ENCODE measurements at regions not wholly inside any gene's neighbourhood (a gene's known extent, or its start where the extent isn't known, plus 50 kb on each side); places are given as distances from the start of the nearest gene placed in this dataset.

DNA sequence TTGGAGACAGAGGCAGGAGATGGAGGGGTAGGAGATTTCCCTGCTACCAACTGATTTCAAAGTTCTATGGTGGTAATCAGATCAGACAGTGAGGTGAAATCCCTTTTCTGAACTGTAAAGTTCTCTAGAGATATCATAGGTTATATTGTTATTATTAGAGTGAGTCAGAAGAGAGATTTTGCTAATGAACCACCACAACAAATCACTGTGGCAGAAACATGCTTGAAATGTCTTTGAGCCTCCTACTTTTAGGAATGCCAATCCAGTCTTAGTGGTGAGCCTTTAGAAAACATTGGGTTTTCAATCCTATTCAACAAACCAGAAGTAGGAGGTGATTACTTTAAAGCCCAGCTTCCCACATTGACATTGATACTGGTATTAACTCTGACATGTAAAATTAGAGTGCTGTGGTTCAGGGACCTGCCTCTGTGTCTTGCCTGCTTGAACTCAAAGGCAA lies 136.7 kb upstream of the CNR1 start:
- no peak for DNase-seq

DNA sequence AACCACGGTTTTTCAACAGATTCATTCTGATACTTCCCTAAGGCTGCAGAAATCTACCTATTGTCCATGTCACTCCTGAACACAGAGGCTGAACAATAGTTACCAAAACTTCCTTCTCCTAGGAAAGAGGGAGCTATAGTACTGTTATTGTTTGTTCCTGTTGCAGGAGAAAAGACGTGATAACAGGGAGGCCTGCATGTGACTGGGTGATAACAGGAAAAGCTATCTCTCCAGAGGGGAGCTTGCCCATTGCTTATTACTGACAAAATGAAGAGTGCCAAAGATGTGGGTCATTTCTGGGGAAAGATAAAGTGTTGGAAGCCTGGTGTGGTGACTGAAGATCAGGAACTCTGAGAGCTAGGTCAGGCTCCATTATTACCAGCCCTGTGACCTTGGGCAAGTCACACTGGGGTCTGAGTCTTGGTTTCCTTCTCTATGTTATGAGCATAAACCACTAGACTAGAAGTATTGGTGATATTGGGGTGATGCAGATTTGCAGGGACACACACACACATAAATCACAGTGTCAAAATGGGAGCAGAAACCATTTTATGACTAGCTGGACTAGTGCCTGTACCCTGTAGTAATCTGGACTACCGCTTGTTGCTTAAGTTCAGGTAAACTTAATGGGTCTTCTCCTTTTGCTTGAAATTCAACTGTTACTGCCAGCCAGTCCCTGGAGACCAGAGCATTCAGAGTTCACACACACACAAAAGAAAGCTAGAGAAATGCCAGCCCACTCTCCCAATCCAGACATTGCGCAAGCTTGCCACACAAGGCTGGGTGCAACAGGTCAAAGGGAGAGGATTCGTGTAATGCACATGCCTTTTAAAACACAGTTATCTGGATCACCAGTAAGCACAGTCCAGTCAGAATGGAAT lies 136.0 kb upstream of the CNR1 start:
- DNase-seq = no peak

DNA sequence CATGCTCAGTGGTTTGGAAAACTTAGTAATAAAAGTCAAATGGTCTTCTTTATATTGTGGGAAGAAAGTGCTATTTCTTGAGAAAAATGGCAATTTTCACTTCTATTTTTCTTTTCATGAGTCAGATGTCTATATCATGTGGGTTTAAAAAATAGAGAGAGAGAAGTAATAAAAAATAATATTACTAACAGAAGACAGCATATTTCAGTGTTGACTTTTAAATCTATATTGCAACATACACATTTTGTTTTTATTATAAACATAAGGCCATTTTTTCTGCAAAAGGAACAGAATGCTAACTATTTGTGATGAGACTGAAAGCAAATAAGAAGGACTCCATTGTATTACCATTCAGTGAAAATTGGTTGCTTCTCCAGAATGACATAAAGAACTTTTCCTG lies 135.1 kb upstream of the CNR1 start:
- DNase-seq = no peak

DNA sequence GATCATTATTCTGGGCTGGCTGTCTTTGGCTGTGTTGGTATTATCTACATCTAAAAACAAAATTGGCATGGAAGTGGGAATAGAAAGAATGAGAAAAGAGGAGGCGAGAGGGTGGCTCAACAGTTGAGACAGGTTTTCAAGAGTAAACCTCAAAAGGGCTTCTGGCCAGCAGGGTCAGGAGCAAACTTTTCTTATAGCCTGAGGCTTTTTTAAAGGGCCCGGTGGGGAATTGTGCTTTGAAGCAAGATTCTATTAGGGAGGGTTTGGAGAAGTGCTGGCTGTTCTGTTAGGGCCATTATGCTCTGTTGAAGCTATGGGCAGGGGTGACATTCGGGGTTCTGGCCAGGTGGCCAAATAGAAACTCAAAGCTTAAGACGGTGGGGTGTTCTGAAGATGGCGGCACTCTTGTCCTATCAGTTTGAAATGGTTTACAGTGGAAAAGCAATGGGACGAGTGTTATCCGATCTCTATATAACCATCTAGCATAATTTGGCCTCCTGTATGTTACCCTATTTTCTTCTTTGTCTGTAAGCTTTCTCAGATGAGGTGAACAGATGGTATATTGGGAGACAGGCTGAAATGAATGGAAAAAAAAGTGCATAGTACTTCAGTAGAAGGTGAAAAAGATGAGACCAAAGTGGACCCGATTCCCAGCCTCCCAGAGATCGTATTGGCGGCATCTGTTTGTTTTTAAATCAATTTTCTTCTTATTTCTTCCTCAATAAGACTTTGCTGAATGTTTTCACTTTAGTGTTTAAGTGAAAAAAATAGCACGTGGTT lies 132.1 kb upstream of the CNR1 start:
- no peak for DNase-seq

DNA sequence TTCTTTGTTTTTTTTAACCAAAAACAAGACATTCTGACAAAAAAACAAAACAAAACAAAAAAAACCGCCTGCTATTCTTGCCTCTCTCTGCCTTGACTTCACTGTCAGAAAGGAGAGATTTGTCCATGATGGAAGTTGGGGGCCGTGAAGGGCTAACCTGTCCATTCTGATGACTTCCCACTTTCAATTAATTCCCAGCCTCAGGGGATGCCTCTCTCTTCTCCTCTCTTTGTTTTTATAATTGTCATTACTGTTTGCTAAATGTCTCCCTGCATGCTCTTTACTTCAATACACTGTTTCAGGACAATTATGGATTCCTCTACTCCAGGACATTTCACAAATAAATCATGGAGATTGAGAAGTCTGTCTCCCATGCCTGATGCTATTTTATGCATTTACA lies 130.5 kb upstream of the CNR1 start:
- DNase-seq = no peak

DNA sequence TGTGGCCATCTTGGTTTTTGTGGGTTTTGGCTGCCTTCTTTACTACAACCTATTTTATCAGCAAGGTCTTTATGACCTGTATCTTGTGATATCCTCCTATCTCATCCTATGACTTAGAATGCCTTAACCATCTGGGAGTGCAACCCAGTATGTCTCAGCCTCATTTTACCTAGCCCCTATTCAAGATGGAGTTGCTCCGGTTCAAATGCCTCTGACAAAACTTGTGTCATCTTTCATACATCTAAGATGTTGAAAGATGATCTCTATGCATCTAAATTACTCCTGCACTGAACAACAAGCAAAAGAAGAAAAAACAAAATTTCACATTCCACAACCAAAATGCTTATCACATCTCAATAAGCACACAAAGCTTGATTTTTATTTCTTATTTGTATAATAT lies 129.5 kb upstream of the CNR1 start:
- DNase-seq = no peak

DNA sequence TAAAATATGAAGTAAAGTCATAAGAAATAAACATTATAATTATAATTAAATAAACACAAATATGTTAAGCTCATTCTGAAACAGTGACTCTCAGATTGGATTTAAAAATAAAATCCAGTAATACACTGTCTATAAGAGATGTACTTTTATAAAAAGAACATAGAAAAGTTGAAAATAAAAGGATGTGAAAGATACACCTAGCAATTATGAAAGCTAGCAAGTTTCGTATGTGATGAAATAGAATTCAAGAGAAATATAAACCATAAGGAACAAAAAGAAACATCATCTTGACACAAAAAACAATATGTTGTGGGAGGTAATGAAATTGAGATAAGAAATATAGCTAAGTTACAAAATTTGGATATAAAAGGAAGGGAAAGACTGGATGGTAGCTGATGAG lies 128.6 kb upstream of the CNR1 start:
- DNase-seq = no peak

DNA sequence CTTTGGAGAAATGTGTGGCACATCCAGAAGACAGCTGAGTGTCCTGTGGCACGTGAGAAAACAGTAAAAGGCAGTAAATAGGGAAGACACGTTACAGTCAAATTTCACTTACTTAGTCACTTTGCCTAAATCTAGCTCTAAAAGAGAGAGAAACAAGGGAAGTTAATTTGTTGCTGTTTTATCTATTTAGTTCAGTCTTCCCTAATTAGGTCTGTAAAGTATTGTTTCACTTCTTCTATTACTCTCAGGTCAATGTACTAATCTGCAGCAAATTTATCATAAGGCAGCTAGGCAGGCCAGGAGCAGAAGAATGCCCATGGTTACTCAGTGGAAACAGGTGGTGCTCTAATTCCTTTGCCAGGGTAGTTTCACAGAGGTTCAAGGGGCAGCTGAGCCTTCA lies 124.3 kb upstream of the CNR1 start:
- no peak for DNase-seq

DNA sequence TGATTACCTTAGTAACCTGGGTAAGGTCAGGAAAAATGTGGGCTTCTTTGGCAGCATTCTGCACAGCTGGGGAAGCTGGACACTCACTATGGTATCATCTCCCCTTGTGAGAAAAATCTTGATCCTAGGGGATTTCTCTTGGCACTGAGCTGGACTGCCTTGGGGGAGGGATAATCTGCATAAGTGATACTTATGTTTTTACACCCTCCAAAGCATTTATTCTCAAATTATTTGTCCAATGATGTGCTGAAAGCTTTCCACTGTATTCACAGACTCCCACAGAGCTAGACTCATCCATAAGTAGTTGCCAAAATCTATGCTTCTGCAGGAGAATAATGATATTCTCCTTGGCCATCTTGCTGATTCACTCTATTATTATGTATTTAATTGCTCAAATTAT lies 121.5 kb upstream of the CNR1 start:
- no peak for DNase-seq

DNA sequence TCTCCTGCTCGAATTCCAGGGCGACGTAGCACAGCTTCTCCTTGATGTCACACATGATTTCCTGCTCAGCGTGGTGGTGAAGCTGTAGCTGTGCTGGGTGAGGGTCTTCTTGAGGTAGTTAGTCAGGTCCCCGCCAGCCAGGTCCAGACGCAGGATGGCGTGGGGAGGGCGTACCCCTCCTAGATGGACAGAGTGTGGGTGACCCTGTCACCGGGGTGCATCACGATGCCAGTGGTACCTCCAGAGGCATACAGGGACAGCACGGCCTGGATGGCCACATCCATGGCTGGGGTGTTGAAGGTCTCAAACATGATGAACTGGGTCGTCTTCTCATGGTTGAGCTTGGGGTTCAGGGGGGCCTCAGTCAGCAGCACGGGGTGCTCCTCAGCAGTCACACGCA lies 110.2 kb upstream of the CNR1 start:
- DNase-seq = no peak

DNA sequence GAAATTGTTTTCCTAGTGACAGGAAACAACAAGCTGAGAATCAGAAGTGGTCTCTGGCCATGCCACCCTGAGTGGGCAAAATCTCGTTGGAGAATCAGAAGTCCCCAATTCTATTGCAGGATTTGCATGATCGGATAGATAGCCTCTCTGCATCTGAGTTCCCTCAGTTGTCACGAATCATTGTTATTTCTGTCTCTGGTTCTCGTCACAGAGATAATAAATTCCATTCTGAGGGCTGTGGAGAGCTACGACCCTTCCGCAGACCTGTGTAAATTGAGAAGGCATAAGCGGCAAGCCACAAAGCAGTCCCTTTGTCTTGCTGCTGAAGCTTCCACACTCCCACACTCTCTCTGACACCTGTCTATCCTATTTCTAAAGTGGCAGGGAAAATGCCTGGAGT lies 102.4 kb upstream of the CNR1 start:
- no peak for DNase-seq

DNA sequence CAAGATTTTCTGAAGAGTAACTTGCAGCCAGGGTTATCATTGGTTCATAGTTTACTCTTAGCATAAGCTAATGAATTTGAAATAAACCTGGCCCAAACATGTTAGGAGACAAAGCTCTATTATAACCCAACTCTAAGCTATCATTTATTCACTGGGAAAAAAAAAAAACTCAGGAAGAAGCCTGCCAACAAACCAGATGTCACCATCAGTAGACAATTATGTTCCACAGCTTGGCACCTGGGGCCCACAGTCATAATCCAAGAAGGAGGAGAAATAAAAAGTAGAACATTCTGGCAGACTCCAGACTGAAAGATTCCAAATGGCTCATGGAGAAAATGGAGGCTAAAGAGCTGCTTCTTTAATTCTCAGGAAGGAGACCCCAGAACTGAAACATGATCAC lies 100.0 kb upstream of the CNR1 start:
- DNase-seq = no peak

DNA sequence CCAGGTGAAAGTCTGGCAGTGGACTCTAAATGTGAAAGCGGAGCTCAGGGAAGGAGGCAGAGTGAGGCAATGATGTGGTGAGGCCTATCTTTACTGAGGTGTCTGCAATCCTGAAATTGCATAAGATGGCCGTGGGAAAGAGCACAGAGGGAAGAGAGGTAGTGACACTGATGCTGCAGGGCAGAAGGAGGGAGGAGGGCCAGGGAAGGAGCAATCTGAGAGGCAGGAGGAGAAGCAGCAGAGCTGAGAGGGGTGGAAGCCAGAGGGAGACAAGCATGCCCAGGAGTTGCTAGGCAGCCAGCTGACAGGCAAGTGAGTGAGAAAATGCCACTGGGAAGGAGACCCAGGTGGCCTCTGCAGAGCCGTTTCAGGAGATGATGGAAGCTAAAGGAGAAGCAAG lies 97.4 kb upstream of the CNR1 start:
- no peak for DNase-seq

DNA sequence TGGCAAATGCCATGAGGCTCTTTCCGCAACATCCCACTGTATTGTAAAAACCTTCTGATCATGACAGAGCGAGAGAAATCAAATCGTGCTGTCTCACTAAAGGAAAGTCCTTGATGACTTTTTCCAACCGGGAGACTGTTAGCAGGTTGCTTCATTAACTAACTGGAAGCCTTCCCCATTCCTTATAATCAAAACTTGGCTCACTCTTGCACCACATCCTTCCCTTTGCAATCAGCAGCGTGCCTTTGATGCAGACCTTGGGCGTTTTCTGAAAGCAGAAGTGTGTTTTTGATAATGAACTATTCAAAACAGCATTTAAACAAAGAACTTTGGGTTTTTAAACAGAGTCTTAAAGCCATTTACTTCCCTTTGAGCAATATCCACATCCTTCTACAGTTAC lies 96.2 kb upstream of the CNR1 start:
- DNase-seq = no peak

DNA sequence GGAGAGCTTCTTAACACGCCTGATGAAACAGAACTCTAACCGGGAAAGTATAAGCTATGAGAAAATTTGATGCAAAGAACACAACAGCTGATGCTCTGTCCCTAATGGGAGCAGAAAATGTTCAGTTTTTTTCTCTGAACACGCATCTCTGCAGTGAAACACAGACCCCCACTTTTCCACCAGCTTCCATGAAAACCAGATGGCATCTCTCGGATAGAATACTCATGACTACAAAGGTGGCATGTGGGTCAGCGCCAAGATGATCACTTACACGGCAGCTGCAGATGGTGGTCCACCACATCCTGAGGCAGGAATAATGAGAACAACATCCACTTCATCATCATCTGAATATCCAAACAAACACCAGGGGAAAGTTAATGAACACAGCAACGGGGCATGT lies 85.2 kb upstream of the CNR1 start:
- no peak for DNase-seq

DNA sequence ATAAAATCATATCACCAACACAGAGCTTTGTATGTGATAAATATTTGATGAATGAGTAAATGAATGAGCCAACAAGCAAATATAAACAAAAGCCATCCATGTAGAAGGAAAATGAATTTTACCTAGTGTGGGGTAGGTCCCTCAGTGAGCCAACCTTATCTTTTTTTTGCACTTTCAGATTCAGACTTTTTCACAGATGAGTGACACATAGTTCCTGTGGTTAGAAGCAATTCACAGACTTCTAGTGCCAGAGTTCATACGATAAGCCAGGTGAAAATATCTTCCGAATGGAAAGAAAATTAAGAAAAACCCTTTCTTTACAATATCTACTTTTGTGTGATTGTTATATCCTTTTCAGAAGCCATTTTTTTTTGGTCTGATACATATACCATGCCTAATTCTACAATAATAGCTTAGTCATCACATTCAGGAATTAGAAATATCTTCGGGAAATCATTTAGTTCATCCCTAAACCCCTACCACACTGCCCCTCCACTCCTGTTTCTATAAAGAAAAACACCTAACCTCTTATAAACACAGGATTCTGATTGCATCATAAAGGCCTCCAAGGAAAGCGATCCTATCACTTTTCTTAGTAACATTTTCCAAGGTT lies 82.7 kb upstream of the CNR1 start:
- DNase-seq = no peak

DNA sequence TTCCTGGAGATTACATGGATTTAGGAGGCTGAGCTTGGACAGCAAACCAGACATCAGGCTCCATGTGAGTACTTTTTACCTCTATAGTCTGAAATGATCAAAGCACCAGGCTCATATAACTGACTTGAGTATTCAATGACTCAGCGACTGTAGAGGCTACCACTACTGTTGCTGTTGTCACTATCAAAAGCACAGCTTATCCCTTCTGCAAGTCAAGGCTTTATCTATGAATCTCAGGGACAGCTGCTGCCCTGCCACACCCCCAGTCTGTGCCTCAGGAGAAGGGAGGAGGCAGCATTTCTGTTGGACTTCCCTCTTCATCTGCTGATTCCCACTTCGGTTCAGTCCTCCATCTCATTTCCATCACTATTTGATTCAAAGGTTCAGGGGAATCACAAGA lies 80.5 kb upstream of the CNR1 start:
- DNase-seq = no peak

DNA sequence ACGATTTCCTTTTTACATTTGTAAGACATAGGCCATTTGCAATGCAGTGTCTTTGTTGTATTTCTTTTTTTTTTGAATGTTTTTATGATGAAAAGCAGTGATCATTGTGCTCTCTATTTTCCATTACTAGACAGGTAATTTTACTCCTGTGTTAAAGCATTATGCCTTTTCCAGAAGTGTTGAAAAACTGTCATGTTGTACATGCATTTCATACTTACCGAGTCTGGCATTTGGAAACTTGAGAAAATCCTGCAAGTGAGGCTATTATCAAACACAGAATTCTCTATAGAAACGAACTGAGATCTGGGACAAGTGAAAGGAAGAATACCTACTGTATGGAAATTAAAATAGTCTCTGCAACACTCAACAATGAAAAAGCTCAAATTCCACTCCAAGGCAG lies 78.6 kb upstream of the CNR1 start:
- no peak for DNase-seq

DNA sequence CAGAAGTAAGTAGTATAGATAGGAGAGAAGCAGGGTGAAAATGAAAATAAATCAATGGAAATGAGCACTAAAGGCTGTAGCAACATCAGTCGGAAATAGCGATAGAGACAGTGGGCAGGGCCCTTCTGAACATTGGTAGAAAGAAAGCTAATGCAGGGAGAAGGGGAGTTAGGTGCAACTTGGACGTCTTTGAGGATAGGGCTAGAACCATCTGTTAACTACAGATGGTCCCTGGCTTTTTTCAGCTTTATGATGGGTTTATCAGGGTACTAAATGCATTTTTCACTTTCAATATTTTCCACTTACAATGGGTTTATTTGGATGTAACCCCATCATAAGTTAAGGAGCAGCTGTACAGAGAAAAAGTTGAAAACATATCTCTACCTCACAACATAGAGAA lies 72.8 kb upstream of the CNR1 start:
- no peak for DNase-seq

DNA sequence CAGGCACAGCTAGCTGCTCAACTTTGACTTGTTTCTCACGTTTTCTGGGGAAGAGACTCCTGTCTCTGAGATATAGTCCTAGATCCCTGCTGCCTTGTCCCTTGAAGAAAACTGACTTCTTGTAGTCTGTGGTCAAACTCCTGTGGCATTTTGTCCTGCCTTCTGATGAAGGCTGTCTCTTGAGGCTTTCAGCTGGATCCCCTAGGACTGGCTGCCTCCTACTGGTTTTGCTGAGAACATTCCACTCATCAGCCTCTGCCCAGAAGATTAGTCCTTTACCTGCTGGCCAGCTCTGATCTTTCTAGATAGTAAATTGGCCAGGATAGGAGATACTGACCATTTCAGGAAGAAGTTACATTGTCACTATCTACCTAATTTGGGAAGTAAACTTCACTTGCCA lies 71.9 kb upstream of the CNR1 start:
- peak; percentile 14 to 38 for DNase-seq

DNA sequence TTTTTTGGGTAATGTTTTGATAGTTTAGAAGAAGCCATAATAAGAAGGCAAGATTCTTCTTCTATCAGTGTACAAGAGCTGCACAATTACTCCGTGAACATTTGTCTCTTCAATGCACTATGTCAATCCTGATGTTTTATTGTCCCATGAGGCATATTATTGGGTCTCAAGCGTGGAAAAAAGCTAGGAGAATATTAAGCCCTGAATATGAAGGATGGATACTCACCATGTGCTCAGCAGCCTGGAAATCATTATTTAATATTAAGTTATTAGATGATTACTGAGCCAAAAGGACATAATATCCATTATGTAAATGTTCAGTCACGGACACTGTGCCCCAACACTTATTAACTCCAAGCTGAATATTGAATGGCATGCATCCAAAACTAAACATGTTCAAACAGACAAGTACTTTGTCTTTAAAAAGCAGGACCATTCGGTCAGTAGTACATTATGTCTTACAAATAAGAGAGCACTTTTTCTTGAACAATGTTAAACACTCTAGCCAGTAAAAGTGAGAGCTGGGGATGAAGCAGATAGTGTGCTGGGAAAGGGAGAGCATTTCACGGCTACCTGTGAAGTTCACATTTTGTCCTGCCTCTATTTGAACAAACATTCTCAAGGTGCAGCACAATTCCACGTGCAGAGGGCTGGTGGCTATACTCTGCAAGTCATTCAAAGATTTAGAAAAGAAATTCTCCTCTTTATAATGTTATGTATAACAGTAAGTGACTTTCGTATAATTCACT lies 70.6 kb upstream of the CNR1 start:
- no peak for DNase-seq

DNA sequence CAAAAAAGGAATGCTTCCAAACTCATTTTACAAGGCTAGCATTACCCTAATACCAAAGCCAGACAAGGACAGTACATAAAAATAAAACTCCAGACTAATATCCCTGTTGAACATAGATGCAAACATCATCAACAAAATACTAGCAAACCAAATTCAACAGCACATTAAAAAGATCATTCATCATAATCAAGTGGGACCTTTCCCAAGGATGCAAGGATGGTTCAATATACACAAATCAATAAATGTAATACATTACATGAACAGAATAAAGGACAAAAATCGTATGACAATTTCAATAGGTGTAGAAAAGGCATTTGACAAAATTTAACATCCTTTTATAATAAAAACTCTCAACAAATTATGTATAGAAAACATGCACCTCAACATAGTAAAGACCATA lies 66.6 kb upstream of the CNR1 start:
- DNase-seq = no peak

DNA sequence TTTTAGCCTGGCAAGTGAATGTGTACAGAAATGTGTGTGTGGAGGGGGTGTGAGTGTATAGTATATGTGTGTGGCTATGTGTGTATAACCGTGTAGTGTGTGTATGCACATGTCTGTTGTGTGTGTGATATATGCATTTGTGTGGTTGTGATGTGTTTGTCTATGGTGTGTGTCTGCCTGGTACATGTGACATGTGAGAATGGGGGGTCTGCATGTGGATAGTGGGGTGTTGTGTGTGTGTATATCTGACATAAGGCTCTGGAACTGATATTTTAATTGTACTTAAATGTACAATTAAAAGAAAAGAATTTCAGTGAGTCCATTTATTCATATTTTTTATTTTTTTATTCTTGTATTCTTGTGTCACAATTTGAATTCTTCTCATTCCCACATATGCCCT lies 57.2 kb upstream of the CNR1 start:
- DNase-seq = no peak
